K562 (cell line): ENCODE measurements at regions not wholly inside any gene's neighbourhood (a gene's known extent, or its start where the extent isn't known, plus 50 kb on each side); places are given as distances from the start of the nearest gene placed in this dataset.

Experiments used
- ARNT ChIP-seq, 2 experiments: fragments of 450-650 bp; IDR thresholded peaks; 2 replicates each; pipeline ENCODE4 v1.6.1; 2016; ENCODE audit warnings: mild to moderate bottlenecking in 1 of 2
- CHD7 ChIP-seq: fragments of 200-600 bp; sonication (generic); IDR thresholded peaks from one replicate; pipeline ENCODE4 v1.6.1; 2012; ENCODE audit warnings: mild to moderate bottlenecking, low read depth, low read length, inconsistent platforms
- EWSR1 ChIP-seq: fragments of 450-650 bp; IDR thresholded peaks from 2 replicates; pipeline ENCODE4 v1.6.1; 2018; ENCODE audit warnings: borderline replicate concordance, mild to moderate bottlenecking, low read depth, moderate library complexity; ENCODE audit not compliant: partially characterized antibody
- HNRNPLL ChIP-seq: fragments of 200-400 bp; formaldehyde crosslinking; IDR thresholded peaks from 2 replicates; pipeline ENCODE4 v1.6.1; 2017; ENCODE audit warnings: low read length, low read depth, mild to moderate bottlenecking; ENCODE audit not compliant: poor library complexity, severe bottlenecking
- MCM2 ChIP-seq: fragments of 450-650 bp; IDR thresholded peaks from 2 replicates; pipeline ENCODE4 v1.6.1; 2017; ENCODE audit warnings: low read depth, mild to moderate bottlenecking
- NR1H2 ChIP-seq: sonication (generic); formaldehyde crosslinking; IDR thresholded peaks from 2 replicates; pipeline ENCODE4 v1.4.0; 2020; ENCODE audit warnings: mild to moderate bottlenecking, missing genetic modification reagents
- PRMT5 ChIP-seq: sonication (generic); formaldehyde crosslinking; IDR thresholded peaks from 2 replicates; pipeline ENCODE4 v1.5.0; 2020; ENCODE audit warnings: missing genetic modification reagents
- ZKSCAN1 ChIP-seq: fragments of 150-350 bp; IDR thresholded peaks from 2 replicates; pipeline ENCODE4 v1.6.1; 2016; ENCODE audit warnings: low read depth, low read length
- ZNF3 ChIP-seq: fragments of 250-450 bp; sonication (Bioruptor Pico); IDR thresholded peaks from 2 replicates; pipeline ENCODE4 v1.5.0; 2021; ENCODE audit warnings: mild to moderate bottlenecking, moderate library complexity
- ZNF668 ChIP-seq: fragments of 250-450 bp; sonication (Bioruptor Pico); IDR thresholded peaks from 2 replicates; pipeline ENCODE4 v1.8.0; 2022; ENCODE audit warnings: mild to moderate bottlenecking, inconsistent platforms
- ZNF778 ChIP-seq: fragments of 450-650 bp; formaldehyde crosslinking; IDR thresholded peaks from 2 replicates; pipeline ENCODE4 v1.4.0; 2020; ENCODE audit warnings: mild to moderate bottlenecking, moderate library complexity
- TF ChIP-seq, protein P1 (sequence below): fragments of 450-650 bp; IDR thresholded peaks from 2 replicates; pipeline ENCODE4 v1.6.1; 2016; ENCODE audit warnings: low read depth, mild to moderate bottlenecking, moderate library complexity
- TF ChIP-seq, protein P2 (sequence below), 2 experiments: fragments of 450-650 bp in 1 of 2; sonication (generic) in 1 of 2; formaldehyde crosslinking in 1 of 2; IDR thresholded peaks in 1 of 2; conservative IDR thresholded peaks in 1 of 2; 2 replicates each; pipeline versions ENCODE4 v1.6.1 to v1.8.1; 2016 to 2023; ENCODE audit warnings: mild to moderate bottlenecking in 2 of 2, moderate library complexity in 2 of 2, inconsistent platforms in 1 of 2, missing genetic modification reagents in 1 of 2

DNA sequence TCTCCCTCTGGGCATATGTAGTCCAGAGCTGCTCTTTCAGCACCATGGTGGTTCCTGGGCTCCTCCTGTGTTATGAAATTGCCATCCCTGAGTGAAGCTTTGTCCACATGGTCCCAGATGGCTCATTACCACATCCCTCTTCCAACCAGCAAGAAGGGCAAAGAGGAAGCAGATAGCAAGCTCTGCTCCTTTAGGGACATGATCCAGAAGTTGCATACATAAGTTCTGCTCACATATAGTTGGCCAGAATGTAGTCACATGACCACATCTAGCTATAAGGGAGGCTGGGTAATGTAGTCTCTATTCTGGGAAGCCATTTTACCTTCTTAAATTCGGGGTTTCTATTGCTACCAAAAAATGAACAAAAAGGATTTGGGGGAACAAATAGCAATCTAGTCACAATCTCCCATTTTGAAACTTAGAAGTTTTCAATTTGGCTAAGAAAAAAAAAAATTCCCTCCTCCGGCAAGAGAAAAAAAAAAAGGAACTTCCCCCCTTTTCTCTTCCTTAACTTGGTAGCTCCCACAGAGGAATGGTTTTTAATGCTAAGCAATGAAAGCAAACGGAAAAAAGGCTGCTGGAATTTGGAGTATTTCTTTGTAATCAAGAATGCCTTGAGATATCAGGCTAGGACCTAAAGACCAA lies 88.2 kb upstream of the USP9X start (continued):
- TF ChIP-seq MCM2 = no peak
- no peak for TF ChIP-seq HNRNPLL
- TF ChIP-seq ZNF668 (CRISPR knock-in tag) = no peak
- TF ChIP-seq, protein P1, sequence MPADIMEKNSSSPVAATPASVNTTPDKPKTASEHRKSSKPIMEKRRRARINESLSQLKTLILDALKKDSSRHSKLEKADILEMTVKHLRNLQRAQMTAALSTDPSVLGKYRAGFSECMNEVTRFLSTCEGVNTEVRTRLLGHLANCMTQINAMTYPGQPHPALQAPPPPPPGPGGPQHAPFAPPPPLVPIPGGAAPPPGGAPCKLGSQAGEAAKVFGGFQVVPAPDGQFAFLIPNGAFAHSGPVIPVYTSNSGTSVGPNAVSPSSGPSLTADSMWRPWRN = no peak
- no peak for TF ChIP-seq NR1H2
- TF ChIP-seq ZNF778 = no peak
- no peak for TF ChIP-seq ZNF3 (CRISPR knock-in tag)
- TF ChIP-seq ZKSCAN1 = no peak
- TF ChIP-seq CHD7 = no peak
- TF ChIP-seq PRMT5 (CRISPR knock-in tag) = no peak
- TF ChIP-seq, protein P2, sequence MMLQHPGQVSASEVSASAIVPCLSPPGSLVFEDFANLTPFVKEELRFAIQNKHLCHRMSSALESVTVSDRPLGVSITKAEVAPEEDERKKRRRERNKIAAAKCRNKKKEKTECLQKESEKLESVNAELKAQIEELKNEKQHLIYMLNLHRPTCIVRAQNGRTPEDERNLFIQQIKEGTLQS (IDR thresholded peaks at IDR 0.05) = no peak
- TF ChIP-seq, protein P2 (CRISPR knock-in tag; conservative IDR thresholded peaks at IDR 0.05) = no peak
- TF ChIP-seq EWSR1 = no peak
- no peak for TF ChIP-seq ARNT (IDR thresholded peaks at IDR 0.05)
